ENCODE measurements at regions not wholly inside any gene's neighbourhood (a gene's known extent, or its start where the extent isn't known, plus 50 kb on each side); places are given as distances from the start of the nearest gene placed in this dataset.

DNA sequence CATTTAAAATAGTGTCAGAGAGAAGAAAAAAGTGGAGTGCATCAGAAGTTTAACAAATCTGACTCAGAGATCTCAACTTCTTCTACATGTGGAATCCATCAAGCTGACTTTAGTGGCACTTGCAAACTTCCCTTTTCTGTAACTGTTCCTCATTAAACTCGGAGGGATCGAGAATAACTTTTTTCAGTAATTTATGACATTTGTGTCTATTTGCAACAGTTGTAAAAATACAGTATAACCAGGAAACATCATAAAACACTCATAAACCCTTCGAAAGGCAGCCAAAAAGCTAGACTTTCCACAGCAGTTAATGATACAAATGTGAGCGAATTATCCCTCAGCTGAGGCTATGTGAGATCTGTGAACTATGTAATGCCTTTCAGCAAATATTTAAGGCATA is 1936.8 kb upstream of the SEL1L start:
- TF ChIP-seq POLR2AphosphoS5 (IDR thresholded peaks at IDR 0.05; ENCODE audit: low read depth, low read length) (no peak), SIN3A (IDR thresholded peaks at IDR 0.05; ENCODE audit: borderline replicate concordance, insufficient read depth, low read depth, low read length) (no peak), TCF7L2 (IDR thresholded peaks at IDR 0.05; ENCODE audit: low read depth, low read length) (no peak)
- TF ChIP-seq, protein P1, sequence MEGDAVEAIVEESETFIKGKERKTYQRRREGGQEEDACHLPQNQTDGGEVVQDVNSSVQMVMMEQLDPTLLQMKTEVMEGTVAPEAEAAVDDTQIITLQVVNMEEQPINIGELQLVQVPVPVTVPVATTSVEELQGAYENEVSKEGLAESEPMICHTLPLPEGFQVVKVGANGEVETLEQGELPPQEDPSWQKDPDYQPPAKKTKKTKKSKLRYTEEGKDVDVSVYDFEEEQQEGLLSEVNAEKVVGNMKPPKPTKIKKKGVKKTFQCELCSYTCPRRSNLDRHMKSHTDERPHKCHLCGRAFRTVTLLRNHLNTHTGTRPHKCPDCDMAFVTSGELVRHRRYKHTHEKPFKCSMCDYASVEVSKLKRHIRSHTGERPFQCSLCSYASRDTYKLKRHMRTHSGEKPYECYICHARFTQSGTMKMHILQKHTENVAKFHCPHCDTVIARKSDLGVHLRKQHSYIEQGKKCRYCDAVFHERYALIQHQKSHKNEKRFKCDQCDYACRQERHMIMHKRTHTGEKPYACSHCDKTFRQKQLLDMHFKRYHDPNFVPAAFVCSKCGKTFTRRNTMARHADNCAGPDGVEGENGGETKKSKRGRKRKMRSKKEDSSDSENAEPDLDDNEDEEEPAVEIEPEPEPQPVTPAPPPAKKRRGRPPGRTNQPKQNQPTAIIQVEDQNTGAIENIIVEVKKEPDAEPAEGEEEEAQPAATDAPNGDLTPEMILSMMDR (IDR thresholded peaks at IDR 0.05): no peak
- TF ChIP-seq, protein P2, sequence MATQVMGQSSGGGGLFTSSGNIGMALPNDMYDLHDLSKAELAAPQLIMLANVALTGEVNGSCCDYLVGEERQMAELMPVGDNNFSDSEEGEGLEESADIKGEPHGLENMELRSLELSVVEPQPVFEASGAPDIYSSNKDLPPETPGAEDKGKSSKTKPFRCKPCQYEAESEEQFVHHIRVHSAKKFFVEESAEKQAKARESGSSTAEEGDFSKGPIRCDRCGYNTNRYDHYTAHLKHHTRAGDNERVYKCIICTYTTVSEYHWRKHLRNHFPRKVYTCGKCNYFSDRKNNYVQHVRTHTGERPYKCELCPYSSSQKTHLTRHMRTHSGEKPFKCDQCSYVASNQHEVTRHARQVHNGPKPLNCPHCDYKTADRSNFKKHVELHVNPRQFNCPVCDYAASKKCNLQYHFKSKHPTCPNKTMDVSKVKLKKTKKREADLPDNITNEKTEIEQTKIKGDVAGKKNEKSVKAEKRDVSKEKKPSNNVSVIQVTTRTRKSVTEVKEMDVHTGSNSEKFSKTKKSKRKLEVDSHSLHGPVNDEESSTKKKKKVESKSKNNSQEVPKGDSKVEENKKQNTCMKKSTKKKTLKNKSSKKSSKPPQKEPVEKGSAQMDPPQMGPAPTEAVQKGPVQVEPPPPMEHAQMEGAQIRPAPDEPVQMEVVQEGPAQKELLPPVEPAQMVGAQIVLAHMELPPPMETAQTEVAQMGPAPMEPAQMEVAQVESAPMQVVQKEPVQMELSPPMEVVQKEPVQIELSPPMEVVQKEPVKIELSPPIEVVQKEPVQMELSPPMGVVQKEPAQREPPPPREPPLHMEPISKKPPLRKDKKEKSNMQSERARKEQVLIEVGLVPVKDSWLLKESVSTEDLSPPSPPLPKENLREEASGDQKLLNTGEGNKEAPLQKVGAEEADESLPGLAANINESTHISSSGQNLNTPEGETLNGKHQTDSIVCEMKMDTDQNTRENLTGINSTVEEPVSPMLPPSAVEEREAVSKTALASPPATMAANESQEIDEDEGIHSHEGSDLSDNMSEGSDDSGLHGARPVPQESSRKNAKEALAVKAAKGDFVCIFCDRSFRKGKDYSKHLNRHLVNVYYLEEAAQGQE (IDR thresholded peaks at IDR 0.05; ENCODE audit: insufficient read depth in 1 of 2, low read depth in 2 of 2, low read length in 1 of 2): no peak
